Neural crest cell (in vitro differentiated cells): ENCODE measurements at regions not wholly inside any gene's neighbourhood (a gene's known extent, or its start where the extent isn't known, plus 50 kb on each side); places are given as distances from the start of the nearest gene placed in this dataset.

Experiments used
- DNase-seq: peaks from one replicate; pipeline ENCODE4 v3.0.0; 2021; ENCODE audit warnings: low read depth, mixed read lengths, low spot score
- H3K27ac Mint-ChIP-seq: one replicate; pipeline ENCODE4 v1.8.0; 2021; ENCODE audit warnings: mild to moderate bottlenecking, mixed read lengths; ENCODE audit not compliant: unreplicated experiment
- H3K27me3 Mint-ChIP-seq: 2 replicates; pipeline ENCODE4 v1.8.0; 2021; ENCODE audit warnings: low read depth, mild to moderate bottlenecking, mixed read lengths
- H3K36me3 Mint-ChIP-seq: 2 replicates; pipeline ENCODE4 v1.8.0; 2021; ENCODE audit warnings: low read depth, mild to moderate bottlenecking, mixed read lengths
- H3K4me1 Mint-ChIP-seq: 2 replicates; pipeline ENCODE4 v1.8.0; 2021; ENCODE audit warnings: mixed read lengths
- H3K4me3 Mint-ChIP-seq: one replicate; pipeline ENCODE4 v1.8.0; 2021; ENCODE audit warnings: mild to moderate bottlenecking, mixed read lengths
- H3K9me3 Mint-ChIP-seq: 2 replicates; pipeline ENCODE4 v1.8.0; 2021; ENCODE audit warnings: mixed read lengths
- CTCF ChIP-seq: fragments of 200-600 bp; sonication (generic); conservative IDR thresholded peaks from 2 replicates; pipeline ENCODE4 v1.5.0; 2021; ENCODE audit warnings: antibody characterized with exemption, mild to moderate bottlenecking

DNA sequence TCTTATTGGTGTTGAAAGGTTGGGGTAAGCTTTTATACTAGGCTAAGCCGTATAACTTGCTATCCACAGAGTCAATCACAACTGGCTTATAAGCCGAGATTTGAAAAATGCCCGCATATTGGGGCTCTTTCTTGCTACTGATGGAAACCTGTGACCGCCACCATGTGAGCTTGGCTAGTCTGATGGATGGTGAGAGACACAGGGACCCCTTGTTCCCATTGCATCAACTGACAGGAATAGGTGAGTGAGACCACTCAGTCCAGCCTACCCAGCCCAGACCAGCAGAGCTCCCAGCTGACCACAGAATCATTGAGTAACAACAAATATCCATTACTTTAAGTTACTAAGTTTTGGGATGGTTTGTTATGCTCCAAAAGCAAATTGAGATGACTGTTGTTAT is 676.4 kb upstream of the HS6ST1 start:
- Mint-ChIP-seq H3K4me3 (no peak overlapping the region), H3K27ac (no peak overlapping the region), H3K9me3 (peaks cover 6% of the 10 kb centered on the region), H3K27me3 (peaks cover 3% of the 10 kb centered on the region), H3K4me1 (no peaks in the 10 kb centered on the region), H3K36me3 (no peaks in the 10 kb centered on the region)
- no peak for DNase-seq
- no peak for TF ChIP-seq CTCF

GRCh38 chr2:128996078-128996477 is 677.4 kb upstream of the HS6ST1 start:
- no peak for DNase-seq
- Mint-ChIP-seq H3K9me3 (peaks cover 10% of the 10 kb centered on the region), H3K4me3 (no peak overlapping the region), H3K4me1 (no peaks in the 10 kb centered on the region), H3K27ac (no peak overlapping the region), H3K36me3 (no peaks in the 10 kb centered on the region), H3K27me3 (peaks cover 3% of the 10 kb centered on the region)
- TF ChIP-seq CTCF = no peak

- Mint-ChIP-seq H3K36me3 (no peaks in the 10 kb centered on the region), H3K4me1 (no peaks in the 10 kb centered on the region), H3K27ac (no peak overlapping the region), H3K27me3 (peaks cover 1% of the 10 kb centered on the region), H3K9me3 (peaks cover 5% of the 10 kb centered on the region), H3K4me3 (no peak overlapping the region)
- no peak for TF ChIP-seq CTCF
- DNase-seq = no peak
These were observed 678.6 kb upstream of the HS6ST1 start for GRCh38 chr2:128997166-128997866.

DNA sequence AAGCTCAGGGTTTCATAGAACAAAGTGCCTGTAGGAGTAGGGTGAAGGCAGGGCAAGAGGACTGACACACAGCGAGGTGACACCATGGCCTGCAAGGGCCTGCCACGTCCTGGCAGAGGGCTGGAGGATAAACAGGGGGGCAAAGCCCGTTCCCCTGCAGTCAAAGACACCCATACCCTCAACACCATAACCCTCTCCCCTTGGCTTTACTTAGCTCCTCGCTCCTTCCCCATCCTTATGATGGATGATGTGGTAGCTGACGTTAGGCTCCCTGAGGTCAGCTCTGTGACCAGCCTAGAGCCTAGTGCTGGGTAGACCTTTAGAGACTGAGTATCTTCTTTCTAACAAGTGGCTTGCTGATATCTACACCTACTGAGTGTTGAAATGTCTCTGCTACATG is 683.3 kb upstream of the HS6ST1 start:
- Mint-ChIP-seq H3K27me3 (no peaks in the 10 kb centered on the region), H3K4me3 (no peak overlapping the region), H3K9me3 (peaks cover 8% of the 10 kb centered on the region), H3K27ac (no peak overlapping the region), H3K4me1 (no peaks in the 10 kb centered on the region), H3K36me3 (no peaks in the 10 kb centered on the region)
- no peak for DNase-seq
- TF ChIP-seq CTCF = no peak

DNA sequence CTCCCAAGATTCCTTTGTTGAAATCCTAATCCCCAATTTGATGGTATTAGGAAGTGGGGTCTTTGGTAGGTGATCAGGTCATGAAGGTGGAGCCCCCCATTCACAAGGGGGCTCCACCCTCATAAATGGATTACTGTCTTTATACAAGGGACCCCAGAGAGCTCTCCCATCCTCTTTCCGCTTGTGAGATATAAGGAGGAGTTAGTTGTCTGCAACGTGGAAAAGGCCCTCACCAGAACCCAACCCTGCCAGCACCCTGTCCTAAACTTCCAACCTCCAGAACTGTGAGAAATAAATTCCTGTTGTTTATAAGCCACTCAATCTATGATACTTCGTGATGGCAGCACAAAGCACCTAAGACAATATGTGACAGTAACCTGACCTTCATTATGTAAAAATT is 684.1 kb upstream of the HS6ST1 start:
- H3K27ac Mint-ChIP-seq = no peak overlapping the region
- TF ChIP-seq CTCF = no peak
- no peak for DNase-seq
- no peaks in the 10 kb centered on the region for H3K4me1 Mint-ChIP-seq
- H3K9me3 Mint-ChIP-seq = peaks cover 8% of the 10 kb centered on the region
- no peaks in the 10 kb centered on the region for H3K27me3 Mint-ChIP-seq
- H3K4me3 Mint-ChIP-seq = no peak overlapping the region
- H3K36me3 Mint-ChIP-seq = no peaks in the 10 kb centered on the region
